ENCODE measurements at regions not wholly inside any gene's neighbourhood (a gene's known extent, or its start where the extent isn't known, plus 50 kb on each side); places are given as distances from the start of the nearest gene placed in this dataset.

DNA sequence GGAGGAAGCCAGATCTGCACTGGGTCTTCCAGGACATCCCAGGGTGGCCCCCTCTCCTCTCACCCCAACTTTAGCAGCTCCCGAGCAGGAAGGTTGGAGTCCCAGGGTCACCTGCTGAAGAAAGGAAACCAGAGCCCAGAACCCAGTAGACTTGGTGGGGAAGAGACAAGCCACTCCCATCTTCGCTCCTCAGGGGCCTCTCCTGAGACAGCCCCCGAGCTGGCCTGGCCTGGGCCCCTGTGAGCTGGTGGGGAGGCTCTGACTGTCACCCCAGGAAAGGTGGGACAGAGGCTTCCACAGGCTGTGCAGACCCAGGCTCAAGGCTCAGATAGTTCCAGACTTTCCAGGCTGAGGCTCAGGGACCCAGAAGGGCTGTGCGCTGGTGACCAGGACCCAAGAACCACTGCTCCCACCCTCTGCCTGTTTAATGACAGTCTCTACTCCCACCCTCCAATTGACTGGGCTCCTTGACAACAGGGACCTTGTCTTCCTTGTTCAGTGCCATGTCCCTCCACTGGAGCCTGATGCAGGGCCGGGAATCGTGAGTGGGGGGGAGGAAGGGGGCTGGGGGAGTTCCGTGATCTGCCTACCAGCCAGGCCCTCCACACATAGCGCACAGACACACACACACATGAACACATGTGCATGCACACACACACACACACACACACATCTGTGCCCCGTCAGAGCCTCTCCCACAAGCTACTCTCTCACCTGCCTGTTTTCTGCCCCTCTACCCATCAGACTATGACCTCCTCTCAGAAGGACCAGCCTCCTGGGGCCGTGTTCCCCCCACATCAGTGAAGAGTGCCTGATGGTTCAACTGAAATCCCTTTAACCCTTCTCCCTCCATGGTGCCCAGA, 401.2 kb downstream of the MATN1 start:
- TF ChIP-seq GATA2 (IDR thresholded peaks at IDR 0.05; ENCODE audit: low read depth, low read length) (no peak), GATA3 (IDR thresholded peaks at IDR 0.05; ENCODE audit: low read depth, low read length) (no peak)

Data from SH-SY5Y (cell line).